IMR-90 (cell line): ENCODE measurements at regions not wholly inside any gene's neighbourhood (a gene's known extent, or its start where the extent isn't known, plus 50 kb on each side); places are given as distances from the start of the nearest gene placed in this dataset.

ENCODE experiments used
- ATAC-seq: fragments of 200-7000 bp; cut with Tn5 transposase; 2 replicates; pipeline ENCODE4 v1.9.1; 2020; ENCODE audit warnings: low read depth, mild to moderate bottlenecking, moderate library complexity
- BruUV-seq: library from RNA; stranded (reverse); fragments of 400-500 nt; replicated peaks from 2 replicates; lab custom pipeline; 2021; lab: Mats Ljungman, UMichigan
- CTCF ChIA-PET: fragments of 300-600 bp; formaldehyde crosslinking; extraction: SDS; loops from one replicate; lab custom pipeline; 2021; ENCODE audit warnings: antibody characterized with exemption; lab: Yijun Ruan, JAX
- POLR2A ChIA-PET: fragments of 300-600 bp; sonication (Branson Sonifier 250); formaldehyde crosslinking; loops from one replicate; lab custom pipeline; 2022; ENCODE audit warnings: antibody characterized with exemption; ENCODE audit not compliant: unreplicated experiment; lab: Charles Lee
- DNase-seq: peaks from one replicate; pipeline ENCODE4 v3.0.0; 2013
- H2AFZ ChIP-seq: replicated peaks from 2 replicates; pipeline ENCODE3; 2013; ENCODE audit warnings: low read length, mild to moderate bottlenecking; ENCODE audit not compliant: poor library complexity
- H2AK5ac ChIP-seq: 2 replicates; pipeline ENCODE4 v1.6.1; 2013; ENCODE audit warnings: low read depth, low read length, inconsistent platforms
- H2AK9ac ChIP-seq: replicated peaks from 2 replicates; pipeline ENCODE3; 2013; ENCODE audit warnings: mild to moderate bottlenecking, low read depth, low read length, moderate library complexity; ENCODE audit not compliant: poor library complexity
- H2BK120ac ChIP-seq: 2 replicates; pipeline ENCODE4 v1.6.1; 2013; ENCODE audit warnings: low read depth, low read length, inconsistent platforms
- H2BK15ac ChIP-seq: 3 replicates; pipeline ENCODE4 v1.6.1; 2013; ENCODE audit warnings: low read depth, low read length, inconsistent platforms
- H2BK20ac ChIP-seq: 2 replicates; pipeline ENCODE4 v1.6.1; 2013; ENCODE audit warnings: low read depth, mild to moderate bottlenecking, inconsistent platforms, low read length, moderate library complexity
- H2BK5ac ChIP-seq: 2 replicates; pipeline ENCODE4 v1.6.1; 2013; ENCODE audit warnings: mild to moderate bottlenecking, low read depth, low read length, inconsistent platforms; ENCODE audit not compliant: poor library complexity, severe bottlenecking
- H3K14ac ChIP-seq: replicated peaks from 2 replicates; pipeline ENCODE4 v1.6.1; 2013; ENCODE audit warnings: low read depth, low read length, inconsistent platforms
- H3K18ac ChIP-seq: 2 replicates; pipeline ENCODE4 v1.6.1; 2013; ENCODE audit warnings: low read depth, low read length, control low read depth
- H3K23ac ChIP-seq: 2 replicates; pipeline ENCODE4 v1.6.1; 2013; ENCODE audit warnings: low read depth, low read length, inconsistent platforms
- H3K27ac ChIP-seq: 2 replicates; pipeline ENCODE4 v1.5.1; 2013; ENCODE audit warnings: mild to moderate bottlenecking, control low read depth, low read length; ENCODE audit not compliant: insufficient read depth
- H3K27me3 ChIP-seq: 2 replicates; pipeline ENCODE4 v1.6.1; 2013; ENCODE audit warnings: low read length; ENCODE audit not compliant: control insufficient read depth, insufficient read depth
- H3K36me3 ChIP-seq: 2 replicates; pipeline ENCODE4 v1.6.1; 2013; ENCODE audit warnings: low read length, mixed read lengths; ENCODE audit not compliant: control insufficient read depth, insufficient read depth
- H3K4ac ChIP-seq: 2 replicates; pipeline ENCODE4 v1.6.1; 2013; ENCODE audit warnings: low read depth, low read length, inconsistent platforms
- H3K4me1 ChIP-seq: 2 replicates; pipeline ENCODE4 v1.6.1; 2013; ENCODE audit warnings: low read length, mixed read lengths; ENCODE audit not compliant: control insufficient read depth, insufficient read depth
- H3K4me2 ChIP-seq: 2 replicates; pipeline ENCODE4 v1.6.1; 2013; ENCODE audit warnings: low read depth, mild to moderate bottlenecking, control low read depth, low read length, moderate library complexity
- H3K4me3 ChIP-seq: 2 replicates; pipeline ENCODE4 v1.5.1; 2013; ENCODE audit warnings: low read depth, mild to moderate bottlenecking, control low read depth, low read length, moderate library complexity; ENCODE audit not compliant: insufficient read depth
- H3K56ac ChIP-seq: 2 replicates; pipeline ENCODE4 v1.6.1; 2013; ENCODE audit warnings: low read length, inconsistent platforms; ENCODE audit not compliant: insufficient read depth; ENCODE audit errors: extremely low read depth
- H3K79me1 ChIP-seq, 2 experiments: 2 replicates each; pipeline ENCODE4 v1.6.1; 2013; ENCODE audit warnings: low read length in 2 of 2, inconsistent platforms in 1 of 2, low read depth in 1 of 2
- H3K9ac ChIP-seq: 2 replicates; pipeline ENCODE4 v1.6.1; 2013; ENCODE audit warnings: low read depth, low read length, control low read depth
- H3K9me1 ChIP-seq: 2 replicates; pipeline ENCODE4 v1.6.1; 2013; ENCODE audit warnings: low read length, inconsistent platforms; ENCODE audit not compliant: insufficient read depth
- H3K9me3 ChIP-seq: 2 replicates; pipeline ENCODE4 v1.6.1; 2013; ENCODE audit warnings: low read length; ENCODE audit not compliant: control insufficient read depth, insufficient read depth
- H4K20me1 ChIP-seq: 2 replicates; pipeline ENCODE4 v1.6.1; 2013; ENCODE audit warnings: low read length, inconsistent platforms; ENCODE audit not compliant: insufficient read depth
- H4K5ac ChIP-seq: 2 replicates; pipeline ENCODE4 v1.6.1; 2013; ENCODE audit warnings: mild to moderate bottlenecking, low read depth, low read length, control low read depth
- H4K8ac ChIP-seq, 2 experiments: 2 replicates each; pipeline ENCODE4 v1.6.1; 2013; ENCODE audit warnings: low read depth in 2 of 2, low read length in 2 of 2, control low read depth in 1 of 2, inconsistent platforms in 1 of 2
- H4K91ac ChIP-seq: 2 replicates; pipeline ENCODE4 v1.6.1; 2013; ENCODE audit warnings: low read depth, low read length, inconsistent platforms; ENCODE audit not compliant: insufficient read depth
- BHLHE40 ChIP-seq: fragments of 150-350 bp; IDR thresholded peaks from 2 replicates; pipeline ENCODE4 v1.6.1; 2016; ENCODE audit warnings: mild to moderate bottlenecking, low read depth, low read length
- CEBPB ChIP-seq: IDR thresholded peaks from 2 replicates; pipeline ENCODE4 v1.6.1; 2012; ENCODE audit warnings: low read depth, low read length, improper control_type of control experiment
- CHD1 ChIP-seq: IDR thresholded peaks from 2 replicates; pipeline ENCODE4 v1.6.1; 2012; ENCODE audit warnings: low read depth, low read length, improper control_type of control experiment
- CTCF ChIP-seq: conservative IDR thresholded peaks from 2 replicates; pipeline ENCODE4 v1.5.1; 2012; ENCODE audit warnings: mild to moderate bottlenecking, low read depth, low read length, improper control_type of control experiment
- ELK1 ChIP-seq: fragments of 150-350 bp; IDR thresholded peaks from 2 replicates; pipeline ENCODE4 v1.6.1; 2016; ENCODE audit warnings: low read depth, mild to moderate bottlenecking, low read length, moderate library complexity, borderline replicate concordance
- FOS ChIP-seq: fragments of 150-350 bp; IDR thresholded peaks from 2 replicates; pipeline ENCODE4 v1.6.1; 2016; ENCODE audit warnings: low read depth, low read length
- MAFK ChIP-seq: IDR thresholded peaks from 2 replicates; pipeline ENCODE4 v1.6.1; 2012; ENCODE audit warnings: low read depth, low read length, improper control_type of control experiment
- MAZ ChIP-seq: IDR thresholded peaks from 2 replicates; pipeline ENCODE4 v1.6.1; 2012; ENCODE audit warnings: low read depth, mild to moderate bottlenecking, low read length, improper control_type of control experiment, moderate library complexity, borderline replicate concordance
- MXI1 ChIP-seq: IDR thresholded peaks from 2 replicates; pipeline ENCODE4 v1.6.1; 2012; ENCODE audit warnings: low read depth, mild to moderate bottlenecking, low read length, moderate library complexity, borderline replicate concordance
- NFE2L2 ChIP-seq: fragments of 150-350 bp; IDR thresholded peaks from 2 replicates; pipeline ENCODE4 v1.6.1; 2016; ENCODE audit warnings: low read depth, mild to moderate bottlenecking, low read length
- POLR2A ChIP-seq: IDR thresholded peaks from 2 replicates; pipeline ENCODE4 v1.6.1; 2012; ENCODE audit warnings: mild to moderate bottlenecking, low read depth, low read length
- RAD21 ChIP-seq: IDR thresholded peaks from 2 replicates; pipeline ENCODE4 v1.6.1; 2012; ENCODE audit warnings: low read length, improper control_type of control experiment
- RCOR1 ChIP-seq: IDR thresholded peaks from 2 replicates; pipeline ENCODE4 v1.6.1; 2012; ENCODE audit warnings: mild to moderate bottlenecking, low read length, improper control_type of control experiment; ENCODE audit not compliant: insufficient replicate concordance
- RFX5 ChIP-seq: IDR thresholded peaks from 2 replicates; pipeline ENCODE4 v1.8.0; 2012; ENCODE audit warnings: low read depth, mild to moderate bottlenecking, low read length, moderate library complexity
- SMC3 ChIP-seq: fragments of 150-350 bp; IDR thresholded peaks from 2 replicates; pipeline ENCODE4 v1.6.1; 2016; ENCODE audit warnings: low read depth, mild to moderate bottlenecking, antibody characterized with exemption, low read length, moderate library complexity
- USF2 ChIP-seq: fragments of 150-350 bp; IDR thresholded peaks from 2 replicates; pipeline ENCODE4 v1.6.1; 2017; ENCODE audit warnings: mild to moderate bottlenecking, antibody characterized with exemption, low read length, low read depth
- WGBS, 2 experiments: methylation state at CpG; one replicate each; pipeline versions ENCODE4 v1.1.5 to v1.1.7; 2013; ENCODE audit warnings: missing lambda C conversion rate in 2 of 2; ENCODE audit not compliant: insufficient read length in 1 of 2; ENCODE audit errors: extremely low coverage in 2 of 2; 5-methylcytosine and 5-hydroxymethylcytosine counted together
- dilution Hi-C: fragments of 300-500 bp; cut with HindIII; formaldehyde crosslinking; loops from one replicate; pipeline ENCODE4 v1.14.3; 2018; ENCODE audit warnings: low sequenced_read_pairs; ENCODE audit not compliant: unreplicated experiment
- in situ Hi-C: fragments of 300-500 bp; cut with MboI; formaldehyde crosslinking; loops from 3 replicates; pipeline ENCODE4 v1.14.3; 2019; ENCODE audit warnings: low sequenced_read_pairs, inconsistent platforms, mixed read lengths
- intact Hi-C: fragments of 100-400 bp; cut with micrococcal nuclease; formaldehyde crosslinking; loops from 2 replicates; pipeline ENCODE4 v1.10.0; 2022

GRCh38 chr2:39571111-39571731 is 94.5 kb upstream of the TMEM178A start:
- Histone ChIP-seq H4K8ac (no peak overlapping the region), H3K79me1 (no peaks in the 10 kb centered on the region), H2BK20ac (no peak overlapping the region), H3K14ac (no peak overlapping the region), H3K18ac (no peak overlapping the region), H2AK9ac (no peak overlapping the region), H4K91ac (no peak overlapping the region), H2BK15ac (no peak overlapping the region), H2AFZ (no peak overlapping the region), H3K4me2 (no peak overlapping the region), H2BK5ac (no peak overlapping the region), H3K9ac (no peak overlapping the region), H2BK120ac (no peak overlapping the region), H3K36me3 (no peaks in the 10 kb centered on the region), H3K23ac (no peak overlapping the region), H2AK5ac (peak overlapping the region; percentile 0; the same call in 1 of the 2 replicates), H3K9me3 (no peaks in the 10 kb centered on the region), H3K56ac (no peak overlapping the region), H4K20me1 (no peaks in the 10 kb centered on the region), H3K4me3 (no peak overlapping the region), H3K4me1 (peaks cover 8% of the 10 kb centered on the region), H3K4ac (no peak overlapping the region), H3K27me3 (no peaks in the 10 kb centered on the region), H3K27ac (no peak overlapping the region), H3K9me1 (peaks cover 9% of the 10 kb centered on the region), H4K5ac (no peak overlapping the region)
- no CpG with 5 or more reads among the region's 6 CpGs for WGBS, 2 experiments
- CTCF ChIA-PET: no interaction called here
- BruUV-seq: no TSS peak
- dilution Hi-C loops: no loop called here
- TF ChIP-seq FOS (no peak), SMC3 (no peak), MAFK (no peak), MXI1 (no peak), USF2 (no peak), CTCF (no peak), BHLHE40 (no peak), POLR2A (no peak), CEBPB (no peak), CHD1 (no peak), NFE2L2 (no peak), RFX5 (no peak), ELK1 (no peak), MAZ (no peak), RCOR1 (no peak), RAD21 (no peak)
- POLR2A ChIA-PET: no interaction called here
- in situ Hi-C loops: no loop called here
- DNase-seq (no peak), ATAC-seq (no peak)
- intact Hi-C loops: no loop called here
